Fibroblast of lung (primary cell): ENCODE measurements at regions not wholly inside any gene's neighbourhood (a gene's known extent, or its start where the extent isn't known, plus 50 kb on each side); places are given as distances from the start of the nearest gene placed in this dataset.

ENCODE experiments used
- EZH2 ChIP-seq: IDR thresholded peaks from 2 replicates; pipeline ENCODE4 v1.5.1; 2012; ENCODE audit warnings: low read length, control low read depth, mild to moderate bottlenecking; ENCODE audit errors: missing control alignments
- TF ChIP-seq, protein P1 (sequence below), 2 donors: IDR thresholded peaks in 1 of 2; conservative IDR thresholded peaks in 1 of 2; 1 replicate in 1 of 2; 2 replicates in 1 of 2; pipeline ENCODE4 v1.5.1; 2011 to 2012; ENCODE audit warnings: low read length in 2 of 2, control low read depth in 1 of 2, inconsistent platforms in 1 of 2, low read depth in 1 of 2, mild to moderate bottlenecking in 1 of 2

GRCh38 chr20:11429168-11429567, 488.5 kb upstream of the BTBD3 start:
- no peak for TF ChIP-seq EZH2
- TF ChIP-seq, protein P1, sequence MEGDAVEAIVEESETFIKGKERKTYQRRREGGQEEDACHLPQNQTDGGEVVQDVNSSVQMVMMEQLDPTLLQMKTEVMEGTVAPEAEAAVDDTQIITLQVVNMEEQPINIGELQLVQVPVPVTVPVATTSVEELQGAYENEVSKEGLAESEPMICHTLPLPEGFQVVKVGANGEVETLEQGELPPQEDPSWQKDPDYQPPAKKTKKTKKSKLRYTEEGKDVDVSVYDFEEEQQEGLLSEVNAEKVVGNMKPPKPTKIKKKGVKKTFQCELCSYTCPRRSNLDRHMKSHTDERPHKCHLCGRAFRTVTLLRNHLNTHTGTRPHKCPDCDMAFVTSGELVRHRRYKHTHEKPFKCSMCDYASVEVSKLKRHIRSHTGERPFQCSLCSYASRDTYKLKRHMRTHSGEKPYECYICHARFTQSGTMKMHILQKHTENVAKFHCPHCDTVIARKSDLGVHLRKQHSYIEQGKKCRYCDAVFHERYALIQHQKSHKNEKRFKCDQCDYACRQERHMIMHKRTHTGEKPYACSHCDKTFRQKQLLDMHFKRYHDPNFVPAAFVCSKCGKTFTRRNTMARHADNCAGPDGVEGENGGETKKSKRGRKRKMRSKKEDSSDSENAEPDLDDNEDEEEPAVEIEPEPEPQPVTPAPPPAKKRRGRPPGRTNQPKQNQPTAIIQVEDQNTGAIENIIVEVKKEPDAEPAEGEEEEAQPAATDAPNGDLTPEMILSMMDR (conservative IDR thresholded peaks at IDR 0.05 in 1 of 2, IDR thresholded peaks at IDR 0.05 in 1 of 2; ENCODE audit: low read depth in 1 of 2, low read length in 2 of 2), result no peak
